Naive B cell (primary cell): ENCODE measurements at regions not wholly inside any gene's neighbourhood (a gene's known extent, or its start where the extent isn't known, plus 50 kb on each side); places are given as distances from the start of the nearest gene placed in this dataset.
A peak's percentile ranks its signal among the peaks of the same experiment; 100 is the strongest.

Experiments used
- ATAC-seq, 2 donors: fragments of 150-1000 bp; cut with Tn5 transposase; 2 replicates each; pipeline ENCODE4 v1.10.0; 2021; ENCODE audit warnings: low read depth in 2 of 2, mild to moderate bottlenecking in 2 of 2, moderate library complexity in 2 of 2
- DNase-seq: peaks from one replicate; pipeline ENCODE4 v3.0.0; 2022
- H3K27ac Mint-ChIP-seq, 6 donors: one replicate each; pipeline ENCODE4 v1.8.0; 2020 to 2022; ENCODE audit warnings: mild to moderate bottlenecking in 6 of 6, mixed read lengths in 6 of 6, moderate library complexity in 5 of 6, inconsistent platforms in 2 of 6
- H3K27me3 Mint-ChIP-seq, 3 donors: one replicate each; pipeline ENCODE4 v1.8.0; 2021 to 2022; ENCODE audit warnings: mixed read lengths in 3 of 3, mild to moderate bottlenecking in 1 of 3
- H3K36me3 Mint-ChIP-seq, 2 donors: one replicate each; pipeline ENCODE4 v1.8.0; 2020 to 2022; ENCODE audit warnings: mixed read lengths in 2 of 2, inconsistent platforms in 1 of 2, mild to moderate bottlenecking in 1 of 2
- H3K4me1 Mint-ChIP-seq, 3 donors: one replicate each; pipeline ENCODE4 v1.8.0; 2020 to 2022; ENCODE audit warnings: mixed read lengths in 3 of 3, inconsistent platforms in 1 of 3, mild to moderate bottlenecking in 1 of 3, moderate library complexity in 1 of 3
- H3K4me3 Mint-ChIP-seq, 8 donors: one replicate each; pipeline ENCODE4 v1.8.0; 2020 to 2022; ENCODE audit warnings: mild to moderate bottlenecking in 8 of 8, mixed read lengths in 8 of 8, moderate library complexity in 8 of 8, inconsistent platforms in 2 of 8
- H3K9me3 Mint-ChIP-seq, 7 donors: one replicate each; pipeline ENCODE4 v1.8.0; 2020 to 2022; ENCODE audit warnings: mixed read lengths in 7 of 7, mild to moderate bottlenecking in 5 of 7, inconsistent platforms in 2 of 7, moderate library complexity in 1 of 7

DNA sequence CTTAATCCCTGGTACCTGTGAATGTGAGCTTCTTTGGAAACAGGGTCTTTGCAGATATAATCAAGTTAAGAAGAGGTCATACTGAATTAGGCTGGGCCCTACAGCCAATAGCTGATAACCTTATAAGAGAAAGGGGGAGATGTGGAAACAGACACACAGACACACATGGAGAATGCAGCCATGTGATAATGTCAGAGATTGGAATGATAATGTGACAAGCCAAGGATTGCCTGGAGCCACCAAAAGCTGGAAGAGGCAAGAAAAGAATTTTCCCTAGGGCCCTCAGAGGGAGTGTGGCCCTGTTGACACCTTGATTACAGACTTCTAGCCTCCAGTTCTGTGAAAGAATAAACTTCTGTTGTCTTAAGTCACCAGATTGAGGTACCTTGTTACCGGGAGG lies 114.5 kb upstream of the SOD1 start:
- Mint-ChIP-seq H3K9me3 (no peaks in the 10 kb centered on the region), H3K4me3 (no peak overlapping the region), H3K27me3 (no peaks in the 10 kb centered on the region), H3K4me1 (no peaks in the 10 kb centered on the region), H3K36me3 (no peaks in the 10 kb centered on the region), H3K27ac (no peak overlapping the region)
- ATAC-seq (no peak), DNase-seq (no peak)

DNA sequence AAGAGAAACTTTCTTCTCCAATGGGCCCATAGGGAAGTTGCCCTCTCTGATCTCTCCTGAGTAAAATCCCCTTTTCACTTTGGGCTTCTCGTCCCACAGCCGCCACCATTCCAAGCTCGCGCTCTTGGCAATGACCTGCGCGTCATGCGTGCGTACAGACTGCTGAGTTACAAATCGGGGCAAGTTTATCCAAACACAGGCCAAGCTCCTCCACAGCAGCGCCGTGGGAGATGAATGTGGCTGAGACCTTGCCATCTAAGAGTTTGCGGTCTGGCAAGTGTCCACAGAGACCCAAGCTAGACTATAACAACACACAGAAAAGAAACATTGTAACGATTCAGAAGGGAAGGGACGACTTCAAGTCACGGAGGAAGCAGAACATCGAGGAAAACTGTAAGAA lies 116.3 kb upstream of the SOD1 start:
- H3K27ac Mint-ChIP-seq = peak overlapping the region in 1 of 6 donors; percentile 68
- H3K4me1 Mint-ChIP-seq = no peaks in the 10 kb centered on the region
- no peaks in the 10 kb centered on the region for H3K36me3 Mint-ChIP-seq
- H3K27me3 Mint-ChIP-seq = no peaks in the 10 kb centered on the region
- no peak for ATAC-seq
- peak overlapping the region in 1 of 8 donors; percentile 1 for H3K4me3 Mint-ChIP-seq
- DNase-seq = no peak
- H3K9me3 Mint-ChIP-seq = no peaks in the 10 kb centered on the region

DNA sequence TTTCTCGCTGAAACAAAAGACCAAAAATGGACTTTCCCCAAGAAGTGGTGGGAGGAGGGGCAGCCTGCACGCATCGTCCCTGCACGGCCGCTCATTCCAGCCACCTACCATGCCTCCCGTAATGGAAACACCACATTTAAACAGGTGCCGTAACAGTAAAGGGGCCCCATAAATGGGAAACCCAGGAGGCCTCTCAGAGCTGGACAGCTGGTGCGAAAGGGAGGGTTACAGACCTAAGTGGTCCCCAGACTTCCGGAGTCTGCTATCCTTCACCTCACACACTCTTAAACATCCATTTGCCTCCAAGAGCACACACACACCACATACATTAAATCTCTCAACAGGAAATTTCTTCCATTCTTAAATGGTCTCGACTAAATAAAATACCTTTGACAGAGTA lies 120.7 kb upstream of the SOD1 start:
- no peaks in the 10 kb centered on the region for H3K9me3 Mint-ChIP-seq
- no peak overlapping the region for H3K4me3 Mint-ChIP-seq
- H3K36me3 Mint-ChIP-seq = no peaks in the 10 kb centered on the region
- H3K27me3 Mint-ChIP-seq = no peaks in the 10 kb centered on the region
- DNase-seq (no peak), ATAC-seq (no peak)
- H3K27ac Mint-ChIP-seq = no peak overlapping the region
- no peaks in the 10 kb centered on the region for H3K4me1 Mint-ChIP-seq

DNA sequence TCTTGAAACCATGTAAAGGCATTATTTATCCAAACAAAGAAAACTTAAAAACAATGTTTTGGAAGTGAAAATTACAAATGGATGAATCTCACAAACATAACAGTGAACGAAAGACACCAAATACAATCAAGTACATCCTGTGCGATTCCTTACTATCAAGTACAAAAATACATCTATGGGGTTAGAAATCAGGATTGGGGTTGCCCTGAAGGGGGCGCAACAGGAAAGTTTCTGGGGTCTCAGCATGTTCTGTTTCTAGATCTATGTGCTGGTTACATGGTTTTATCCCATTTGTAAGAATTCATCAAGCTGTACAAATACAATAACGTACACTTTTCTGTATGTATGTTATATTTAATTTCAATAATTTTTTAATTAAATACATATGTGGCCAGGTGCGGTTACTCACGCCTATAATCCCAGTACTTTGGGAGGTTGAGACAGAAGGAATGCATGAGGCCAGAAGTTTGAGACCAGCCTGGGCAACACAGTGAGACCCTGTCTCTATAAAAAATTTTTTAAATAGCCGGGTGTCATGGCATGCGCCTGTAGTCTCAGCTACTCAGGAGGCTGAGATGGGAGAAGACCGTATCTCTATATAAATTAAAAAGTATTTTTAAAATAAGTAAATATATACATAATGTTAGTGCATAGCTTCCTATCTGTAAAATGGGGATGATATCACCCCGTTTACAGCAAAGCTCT lies 121.5 kb upstream of the SOD1 start:
- Mint-ChIP-seq H3K27ac (no peak overlapping the region), H3K27me3 (no peaks in the 10 kb centered on the region), H3K4me1 (no peaks in the 10 kb centered on the region), H3K9me3 (no peaks in the 10 kb centered on the region), H3K36me3 (no peaks in the 10 kb centered on the region), H3K4me3 (no peak overlapping the region)
- ATAC-seq (no peak), DNase-seq (no peak)

DNA sequence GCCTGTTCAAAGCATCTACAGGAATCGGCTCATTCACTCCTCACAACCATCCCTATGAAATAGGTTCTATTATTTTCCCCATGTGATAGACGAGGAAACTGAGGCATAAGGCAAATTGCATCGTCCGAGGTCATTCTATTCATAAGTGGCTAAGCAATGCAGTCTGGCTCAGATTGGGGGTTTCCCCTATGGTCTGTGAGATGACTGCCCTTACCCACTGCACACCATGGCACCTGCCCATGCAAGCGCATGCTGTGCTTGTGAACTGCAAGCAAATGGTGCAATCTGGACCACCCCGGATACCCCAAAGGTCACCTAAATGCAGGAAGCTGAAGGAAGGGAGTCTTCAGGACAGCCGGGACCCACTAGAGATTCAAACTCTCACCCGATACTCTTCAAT lies 123.4 kb upstream of the SOD1 start:
- no peak overlapping the region for H3K4me3 Mint-ChIP-seq
- DNase-seq (no peak), ATAC-seq (no peak)
- no peaks in the 10 kb centered on the region for H3K27me3 Mint-ChIP-seq
- H3K36me3 Mint-ChIP-seq = no peaks in the 10 kb centered on the region
- no peaks in the 10 kb centered on the region for H3K4me1 Mint-ChIP-seq
- H3K27ac Mint-ChIP-seq = no peak overlapping the region
- H3K9me3 Mint-ChIP-seq = no peaks in the 10 kb centered on the region

DNA sequence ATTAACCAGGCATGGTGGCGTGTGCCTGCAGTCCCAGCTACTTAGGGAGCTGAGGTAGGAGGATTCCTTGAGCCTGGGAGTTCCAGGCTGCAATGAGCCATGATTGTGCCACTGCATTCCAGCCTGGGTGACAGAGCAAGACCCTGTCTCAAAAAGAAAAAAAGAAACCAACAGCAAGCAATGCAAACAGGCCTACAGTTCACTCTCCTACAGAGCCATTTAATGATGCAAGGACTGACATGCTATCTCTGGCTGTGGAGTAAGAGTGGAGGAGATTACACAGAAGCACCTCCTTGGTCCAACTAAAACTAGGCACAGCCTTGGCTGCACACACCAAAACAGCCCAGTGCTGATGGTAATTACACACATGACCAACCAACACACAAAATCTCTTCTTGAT lies 127.5 kb upstream of the SOD1 start:
- no peak overlapping the region for H3K4me3 Mint-ChIP-seq
- H3K4me1 Mint-ChIP-seq = no peaks in the 10 kb centered on the region
- no peaks in the 10 kb centered on the region for H3K36me3 Mint-ChIP-seq
- ATAC-seq = no peak
- H3K27ac Mint-ChIP-seq = no peak overlapping the region
- DNase-seq = no peak
- H3K9me3 Mint-ChIP-seq = no peaks in the 10 kb centered on the region
- no peaks in the 10 kb centered on the region for H3K27me3 Mint-ChIP-seq

DNA sequence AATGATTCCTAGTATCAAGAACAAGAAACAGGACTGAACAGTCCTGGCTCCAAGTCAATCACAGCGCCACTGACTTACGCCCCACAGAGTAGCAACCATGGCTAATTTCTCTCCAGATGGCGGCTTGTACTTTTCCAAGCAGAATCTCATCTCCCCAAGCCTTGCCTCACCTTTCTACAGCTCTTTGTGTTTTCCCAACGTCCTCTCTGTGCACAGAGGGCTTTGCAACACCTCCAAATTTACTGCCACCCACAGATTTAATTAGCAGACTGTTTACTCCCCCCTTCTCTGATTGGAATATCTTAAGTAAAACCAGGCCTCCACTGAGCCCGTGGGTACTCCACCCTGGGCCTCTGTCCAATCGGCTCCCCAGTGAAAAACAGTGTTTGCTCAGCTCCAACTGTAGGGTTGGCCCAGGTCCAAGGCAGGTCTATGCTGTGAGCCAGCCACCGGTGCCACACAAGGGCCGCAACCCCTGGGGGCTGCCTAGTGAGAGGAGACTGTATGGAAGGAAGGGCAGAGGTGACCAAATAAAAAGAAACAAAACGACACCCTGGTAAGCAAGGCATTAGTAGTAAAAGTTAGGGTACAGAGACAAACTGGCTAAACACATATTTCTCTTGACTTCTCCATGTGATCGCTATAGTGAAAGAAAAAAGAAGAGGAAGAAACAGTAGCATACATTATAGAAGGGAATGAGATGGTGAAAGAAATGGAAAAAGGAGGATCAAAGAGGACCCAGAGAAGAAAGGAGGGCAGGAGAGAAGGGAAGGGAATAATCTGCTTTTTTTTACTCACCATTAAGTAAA lies 128.4 kb upstream of the SOD1 start:
- Mint-ChIP-seq H3K4me1 (no peaks in the 10 kb centered on the region), H3K27ac (peak overlapping the region in 1 of 6 donors; percentile 52)
- no peak for ATAC-seq

DNA sequence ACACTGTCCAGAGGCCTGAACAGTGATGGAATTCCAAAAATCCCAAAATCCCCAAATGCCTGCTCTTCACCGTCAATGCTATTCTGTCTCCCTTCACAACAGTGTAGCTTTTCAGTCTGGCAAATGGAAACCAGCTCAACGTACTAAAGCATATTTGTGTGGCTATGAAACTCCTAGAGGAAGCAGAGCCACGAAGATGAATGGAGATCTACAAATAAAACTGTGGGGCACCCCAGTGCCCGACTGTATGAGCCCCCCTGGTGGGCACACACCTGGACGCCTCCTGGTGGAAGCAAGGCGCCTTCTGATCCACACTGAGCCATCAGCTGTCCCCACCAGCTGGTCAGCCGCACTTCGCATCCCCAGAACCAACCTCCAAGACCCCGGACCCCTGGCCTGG lies 129.1 kb upstream of the SOD1 start:
- H3K36me3 Mint-ChIP-seq = no peaks in the 10 kb centered on the region
- DNase-seq = no peak
- ATAC-seq = no peak
- no peaks in the 10 kb centered on the region for H3K27me3 Mint-ChIP-seq
- H3K4me1 Mint-ChIP-seq = no peaks in the 10 kb centered on the region
- H3K9me3 Mint-ChIP-seq = no peaks in the 10 kb centered on the region
- H3K27ac Mint-ChIP-seq = no peak overlapping the region
- no peak overlapping the region for H3K4me3 Mint-ChIP-seq

More for the DNA sequence above, 128.4 kb upstream of the SOD1 start:
- H3K4me3 Mint-ChIP-seq = no peak overlapping the region
- DNase-seq = no peak
- H3K36me3 Mint-ChIP-seq = no peaks in the 10 kb centered on the region
- no peaks in the 10 kb centered on the region for H3K27me3 Mint-ChIP-seq
- H3K9me3 Mint-ChIP-seq = no peaks in the 10 kb centered on the region

DNA sequence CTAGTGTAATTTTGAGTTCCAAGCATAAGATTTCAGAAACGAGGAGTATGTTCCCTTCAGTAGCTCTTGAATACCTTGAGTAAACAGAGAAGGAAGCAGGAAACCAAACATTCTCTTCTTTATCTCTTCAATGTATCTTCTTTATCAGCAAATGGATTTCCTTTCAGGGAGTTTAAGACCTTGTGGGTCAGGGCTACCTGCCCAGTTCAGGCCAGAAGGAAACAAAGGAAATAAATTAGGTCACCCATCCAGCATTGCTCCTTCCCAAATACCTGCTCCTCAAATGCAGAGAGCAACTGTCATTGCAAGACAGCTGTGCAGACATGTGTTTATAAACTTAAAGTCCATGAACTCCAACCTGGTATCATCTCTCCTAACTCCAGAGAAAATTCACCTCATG lies 130.1 kb upstream of the SOD1 start:
- no peak for ATAC-seq
- Mint-ChIP-seq H3K36me3 (no peaks in the 10 kb centered on the region), H3K9me3 (peaks cover 0 to 4% (median 0%) of the 10 kb centered on the region in 7 donors), H3K27ac (no peak overlapping the region), H3K4me3 (no peak overlapping the region), H3K27me3 (no peaks in the 10 kb centered on the region), H3K4me1 (no peaks in the 10 kb centered on the region)
- no peak for DNase-seq

DNA sequence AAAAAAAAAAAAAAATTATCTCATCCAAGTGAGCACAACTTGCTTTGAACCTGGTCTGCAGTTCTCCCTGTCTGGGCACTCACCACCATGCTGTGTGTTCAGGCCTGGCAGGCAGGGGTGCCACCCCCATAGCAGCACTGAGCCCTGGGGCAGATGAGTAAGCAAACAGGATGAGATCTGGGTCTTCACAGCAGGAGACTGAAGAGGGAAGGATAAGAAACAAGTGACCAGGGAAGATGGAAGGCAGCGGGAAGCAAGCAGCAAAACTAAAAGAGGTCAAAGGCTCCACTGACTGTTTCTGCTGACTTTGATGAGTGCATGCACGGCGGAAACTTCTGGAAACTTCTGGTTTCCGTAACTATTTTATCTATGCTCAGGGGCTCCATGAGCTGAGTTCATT lies 133.5 kb upstream of the SOD1 start:
- H3K27ac Mint-ChIP-seq = no peak overlapping the region
- H3K27me3 Mint-ChIP-seq = no peaks in the 10 kb centered on the region
- H3K4me1 Mint-ChIP-seq = no peaks in the 10 kb centered on the region
- no peak overlapping the region for H3K4me3 Mint-ChIP-seq
- peaks cover 0 to 4% (median 0%) of the 10 kb centered on the region in 7 donors for H3K9me3 Mint-ChIP-seq
- no peak for DNase-seq
- H3K36me3 Mint-ChIP-seq = no peaks in the 10 kb centered on the region
- no peak for ATAC-seq

DNA sequence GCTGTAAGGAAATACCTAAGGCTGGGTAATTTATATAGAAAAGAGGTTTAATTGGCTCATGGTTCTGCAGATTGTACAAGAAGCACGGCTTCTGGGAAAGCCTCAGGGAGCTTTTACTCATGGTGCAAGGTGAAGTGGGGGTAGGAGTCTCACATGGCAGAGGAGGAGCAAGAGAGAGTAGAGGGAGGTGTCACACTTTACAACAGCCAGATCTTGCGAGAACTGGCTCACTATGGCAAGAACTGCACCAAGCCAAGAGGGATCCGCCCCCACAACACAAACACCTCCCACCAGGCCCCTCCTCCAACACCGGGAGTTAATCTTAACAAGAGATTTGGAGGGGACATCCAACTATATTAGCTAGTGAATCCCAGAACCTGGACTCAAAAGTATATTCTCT lies 135.4 kb upstream of the SOD1 start:
- no peaks in the 10 kb centered on the region for H3K4me1 Mint-ChIP-seq
- no peak for ATAC-seq
- H3K4me3 Mint-ChIP-seq = no peak overlapping the region
- H3K27me3 Mint-ChIP-seq = no peaks in the 10 kb centered on the region
- DNase-seq = no peak
- H3K9me3 Mint-ChIP-seq = peaks cover 0 to 4% (median 0%) of the 10 kb centered on the region in 7 donors
- H3K36me3 Mint-ChIP-seq = no peaks in the 10 kb centered on the region
- H3K27ac Mint-ChIP-seq = no peak overlapping the region

DNA sequence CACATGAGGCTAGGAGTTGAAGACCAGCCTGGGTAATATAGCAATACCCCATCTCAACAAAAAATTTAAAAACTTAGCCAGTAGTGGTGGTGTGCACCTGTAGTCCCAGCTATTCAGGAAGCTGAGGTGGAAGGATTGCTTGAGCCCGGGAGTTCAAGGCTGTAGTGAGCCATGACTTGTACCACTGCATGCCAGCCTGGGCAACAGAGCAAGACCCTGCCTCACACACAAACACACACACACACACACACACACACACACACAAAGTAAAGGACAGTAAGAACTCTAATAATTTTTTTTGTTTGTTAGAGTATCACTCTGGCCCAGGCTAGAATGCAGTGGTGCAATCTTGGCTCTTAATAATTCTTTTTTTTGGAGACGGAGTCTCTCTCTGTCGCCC lies 138.0 kb upstream of the SOD1 start:
- Mint-ChIP-seq H3K4me1 (no peaks in the 10 kb centered on the region), H3K27ac (no peak overlapping the region), H3K27me3 (no peaks in the 10 kb centered on the region), H3K9me3 (peaks cover 0 to 4% (median 0%) of the 10 kb centered on the region in 7 donors), H3K4me3 (no peak overlapping the region), H3K36me3 (no peaks in the 10 kb centered on the region)
- ATAC-seq (no peak), DNase-seq (no peak)

DNA sequence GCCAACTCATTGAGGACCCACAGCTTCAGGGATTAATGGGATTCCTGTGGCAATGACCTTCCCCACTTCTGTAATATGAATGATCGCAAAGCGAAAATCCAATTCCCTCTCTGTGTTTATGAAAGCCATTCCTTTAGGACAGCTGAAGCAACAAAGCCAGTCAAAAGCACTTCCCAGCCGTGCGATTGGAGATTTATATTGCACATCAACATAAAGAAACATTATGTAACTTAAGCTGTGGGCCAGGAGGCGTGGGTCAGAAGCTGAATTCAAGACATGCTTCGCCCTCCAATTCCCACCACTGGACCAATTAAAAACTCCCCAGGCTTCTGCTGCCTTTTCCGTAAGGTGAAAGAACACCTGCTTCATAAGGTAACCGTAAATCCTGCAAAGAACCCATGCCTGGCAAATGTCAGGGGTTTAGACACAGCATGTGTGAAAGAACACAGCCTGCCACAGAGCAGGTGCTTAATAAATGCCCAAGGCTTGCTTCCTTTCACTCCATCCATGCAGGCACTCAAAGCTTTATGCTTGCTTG lies 138.9 kb upstream of the SOD1 start:
- Mint-ChIP-seq H3K27me3 (no peaks in the 10 kb centered on the region), H3K4me3 (no peak overlapping the region), H3K27ac (no peak overlapping the region), H3K9me3 (peaks cover 0 to 4% (median 0%) of the 10 kb centered on the region in 7 donors), H3K4me1 (no peaks in the 10 kb centered on the region), H3K36me3 (no peaks in the 10 kb centered on the region)
- DNase-seq (no peak), ATAC-seq (no peak)

DNA sequence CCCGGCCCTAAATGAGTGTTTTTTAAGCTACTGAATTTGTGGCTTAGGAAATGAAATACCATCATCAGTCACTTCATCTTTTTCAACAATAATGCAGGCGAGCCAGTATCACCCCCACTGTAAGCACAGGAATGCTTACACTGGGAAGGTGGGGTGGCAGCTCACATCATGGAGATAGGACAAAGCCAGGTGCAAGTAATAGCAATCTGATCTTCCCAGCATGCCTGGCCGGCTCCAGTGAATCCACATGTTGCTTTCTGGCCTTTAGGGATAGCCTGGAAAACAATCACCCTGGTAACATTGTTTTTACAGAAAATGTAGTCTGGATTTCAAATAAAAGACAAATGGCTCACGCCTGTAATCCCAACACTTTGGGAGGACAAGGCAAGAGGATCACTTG lies 140.9 kb upstream of the SOD1 start:
- H3K4me1 Mint-ChIP-seq = no peaks in the 10 kb centered on the region
- H3K27ac Mint-ChIP-seq = no peak overlapping the region
- no peaks in the 10 kb centered on the region for H3K9me3 Mint-ChIP-seq
- ATAC-seq (no peak), DNase-seq (no peak)
- no peak overlapping the region for H3K4me3 Mint-ChIP-seq
- no peaks in the 10 kb centered on the region for H3K36me3 Mint-ChIP-seq
- H3K27me3 Mint-ChIP-seq = no peaks in the 10 kb centered on the region
